ENCODE measurements at regions not wholly inside any gene's neighbourhood (a gene's known extent, or its start where the extent isn't known, plus 50 kb on each side); places are given as distances from the start of the nearest gene placed in this dataset.

DNA sequence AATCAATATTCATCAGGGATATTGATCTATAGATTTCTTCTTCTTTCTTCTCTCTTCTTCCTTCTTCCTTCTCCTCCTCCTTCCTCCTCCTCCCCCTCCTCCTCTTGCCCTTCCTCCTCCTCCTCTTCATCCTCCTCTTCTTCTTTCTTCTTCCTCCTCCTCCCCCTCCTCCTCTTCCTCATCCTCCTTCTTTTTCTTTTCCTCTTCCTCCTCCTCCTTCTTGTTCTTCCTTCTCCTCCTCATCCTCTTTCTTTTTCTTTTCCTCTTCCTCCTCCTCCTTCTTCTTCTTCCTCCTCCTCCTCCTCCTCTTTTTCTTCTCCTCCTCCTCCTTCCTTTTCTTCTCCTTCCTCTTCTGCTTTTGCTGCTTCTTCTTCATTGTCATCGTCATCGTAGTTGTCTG, 52.4 kb upstream of the SERINC1 start:
- no peak for DNase-seq

DNA sequence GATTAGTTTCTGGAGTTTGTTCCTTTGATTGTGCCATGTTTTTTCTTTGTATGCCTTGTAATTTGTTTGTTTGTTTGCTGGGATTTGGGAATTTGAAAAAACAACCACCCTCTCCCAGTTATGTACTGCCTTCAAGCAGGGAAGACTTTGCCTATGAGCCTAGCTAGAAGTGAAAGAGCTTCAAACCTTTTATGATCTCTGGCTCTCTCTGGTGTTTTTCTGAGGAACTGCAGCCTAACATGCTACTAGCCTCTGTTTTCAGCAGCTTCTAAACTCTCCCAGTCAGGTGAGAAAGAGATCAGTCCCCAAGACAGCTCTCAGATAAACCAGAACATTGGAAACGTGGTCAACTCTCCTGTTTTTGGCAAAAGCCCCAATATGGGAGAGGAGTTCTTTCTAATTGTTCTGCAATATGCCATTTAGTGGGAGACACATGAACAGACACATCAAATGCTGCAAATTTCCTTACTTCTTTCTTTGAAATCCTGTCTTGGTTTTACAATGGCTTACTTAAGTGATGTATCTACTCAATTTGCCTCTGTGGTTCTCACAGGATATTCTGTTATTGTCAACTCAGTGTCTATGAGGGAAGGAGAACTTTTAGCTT, 58.9 kb upstream of the SERINC1 start:
- DNase-seq = peak in 4 of 5 experiments; percentile 10 to 40 (median 21)

GRCh38 chr6:122548281-122548680, 61.9 kb upstream of the PKIB start:
- DNase-seq = no peak

DNA sequence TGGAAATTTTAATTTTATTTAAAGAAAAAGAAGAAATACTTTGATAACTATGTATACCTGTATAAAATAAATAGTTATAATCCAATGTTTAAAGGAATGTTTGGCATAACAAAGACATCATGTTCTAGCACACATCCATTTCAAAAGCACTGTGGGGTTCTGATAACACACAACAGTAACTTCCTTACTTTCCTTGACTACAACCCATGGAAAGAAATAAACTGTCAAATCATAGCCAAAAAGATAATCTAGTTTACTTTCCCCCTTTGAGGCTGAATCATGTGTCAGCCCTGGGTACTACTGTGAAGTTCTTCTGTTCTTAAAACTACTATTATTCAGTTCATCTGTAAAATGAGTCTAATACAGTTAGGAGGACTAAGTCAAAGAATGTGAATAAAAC, 61.4 kb upstream of the PKIB start:
- no peak for DNase-seq

DNA sequence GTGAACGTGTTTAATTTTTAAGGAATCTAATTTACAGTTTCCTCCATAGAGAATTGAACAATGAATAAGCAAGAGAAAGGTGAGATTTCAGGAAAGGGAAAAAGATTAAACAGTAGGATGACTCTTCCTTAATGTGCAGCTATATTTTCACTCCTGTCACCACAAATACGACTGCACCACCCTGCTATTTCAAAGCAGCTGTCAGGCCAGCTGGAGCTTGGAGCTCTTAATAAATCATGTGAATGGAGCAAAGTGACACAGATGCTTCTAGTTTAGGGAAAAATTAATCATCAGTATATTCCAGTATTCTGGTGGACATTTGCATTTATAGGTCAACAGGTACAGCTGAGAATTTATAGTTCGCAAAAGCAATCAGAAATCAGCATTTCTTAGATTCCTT, 56.5 kb upstream of the PKIB start:
- DNase-seq = no peak

GRCh38 chr6:122555561-122555960, 54.6 kb upstream of the PKIB start:
- no peak for DNase-seq

GRCh38 chr6:122558080-122558479, 52.1 kb upstream of the PKIB start:
- DNase-seq = no peak
